SK-N-SH treated with all-trans-retinoic acid at 6 μM for 48 hours (cell line): ENCODE measurements at regions not wholly inside any gene's neighbourhood (a gene's known extent, or its start where the extent isn't known, plus 50 kb on each side); places are given as distances from the start of the nearest gene placed in this dataset.

ENCODE experiments used
- ATAC-seq: fragments of 200-7000 bp; cut with Tn5 transposase; 3 replicates; pipeline ENCODE4 v1.9.1; 2020; ENCODE audit warnings: mild to moderate bottlenecking, moderate library complexity
- ARNTL ChIP-seq: fragments of 450-650 bp; formaldehyde crosslinking; IDR thresholded peaks from 2 replicates; pipeline ENCODE4 v1.5.0; 2020; ENCODE audit warnings: low read depth, mild to moderate bottlenecking, moderate library complexity, borderline replicate concordance
- BACH2 ChIP-seq: fragments of 250-450 bp; sonication (Bioruptor Pico); IDR thresholded peaks from 2 replicates; pipeline ENCODE4 v1.9.0; 2021; ENCODE audit warnings: mild to moderate bottlenecking, borderline replicate concordance
- CSDC2 ChIP-seq: fragments of 250-450 bp; sonication (Bioruptor Pico); IDR thresholded peaks from 2 replicates; pipeline ENCODE4 v1.5.0; 2020; ENCODE audit warnings: mild to moderate bottlenecking, moderate library complexity
- ESRRG ChIP-seq: fragments of 250-450 bp; sonication (Bioruptor Pico); IDR thresholded peaks from 2 replicates; pipeline ENCODE4 v1.6.1; 2021; ENCODE audit warnings: mild to moderate bottlenecking
- GLIS3 ChIP-seq: fragments of 250-450 bp; sonication (Bioruptor Pico); IDR thresholded peaks from 2 replicates; pipeline ENCODE4 v1.5.0; 2020; ENCODE audit warnings: mild to moderate bottlenecking, moderate library complexity
- OSR1 ChIP-seq: fragments of 250-450 bp; sonication (Bioruptor Pico); IDR thresholded peaks from 2 replicates; pipeline ENCODE4 v1.8.0; 2022; ENCODE audit warnings: moderate library complexity, mild to moderate bottlenecking, inconsistent platforms
- PATZ1 ChIP-seq: fragments of 250-450 bp; sonication (Bioruptor Pico); IDR thresholded peaks from 2 replicates; pipeline ENCODE4 v1.8.0; 2020; ENCODE audit warnings: mild to moderate bottlenecking, moderate library complexity, borderline replicate concordance
- PPARA ChIP-seq: fragments of 250-450 bp; sonication (Bioruptor Pico); IDR thresholded peaks from 2 replicates; pipeline ENCODE4 v1.5.0; 2020; ENCODE audit warnings: mild to moderate bottlenecking, borderline replicate concordance
- RARB ChIP-seq: fragments of 250-450 bp; sonication (Bioruptor Pico); IDR thresholded peaks from 2 replicates; pipeline ENCODE4 v1.8.0; 2021; ENCODE audit warnings: mild to moderate bottlenecking, moderate library complexity
- SNAI2 ChIP-seq: fragments of 250-450 bp; sonication (Bioruptor Pico); IDR thresholded peaks from 2 replicates; pipeline ENCODE4 v1.5.0; 2020; ENCODE audit warnings: mild to moderate bottlenecking, moderate library complexity
- TCF4 ChIP-seq: fragments of 250-450 bp; sonication (Bioruptor Pico); IDR thresholded peaks from 2 replicates; pipeline ENCODE4 v1.8.0; 2021; ENCODE audit warnings: mild to moderate bottlenecking, moderate library complexity, borderline replicate concordance
- TOX ChIP-seq: fragments of 250-450 bp; sonication (Bioruptor Pico); IDR thresholded peaks from 2 replicates; pipeline ENCODE4 v1.8.0; 2021; ENCODE audit warnings: mild to moderate bottlenecking, moderate library complexity, borderline replicate concordance
- TSHZ2 ChIP-seq: fragments of 250-450 bp; sonication (Bioruptor Pico); IDR thresholded peaks from 2 replicates; pipeline ENCODE4 v1.5.0; 2020; ENCODE audit warnings: mild to moderate bottlenecking, moderate library complexity
- ZC3H10 ChIP-seq: fragments of 250-450 bp; sonication (Bioruptor Pico); IDR thresholded peaks from 2 replicates; pipeline ENCODE4 v1.5.1; 2021; ENCODE audit warnings: mild to moderate bottlenecking, moderate library complexity
- ZFP3 ChIP-seq: fragments of 250-450 bp; sonication (Bioruptor Pico); IDR thresholded peaks from 2 replicates; pipeline ENCODE4 v1.5.0; 2020; ENCODE audit warnings: mild to moderate bottlenecking, moderate library complexity
- ZFP30 ChIP-seq: fragments of 450-650 bp; formaldehyde crosslinking; IDR thresholded peaks from 2 replicates; pipeline ENCODE4 v1.5.0; 2022; ENCODE audit warnings: mild to moderate bottlenecking, moderate library complexity
- ZNF565 ChIP-seq: fragments of 450-650 bp; formaldehyde crosslinking; conservative IDR thresholded peaks from 2 replicates; pipeline ENCODE4 v1.5.0; 2020; ENCODE audit warnings: low read depth, mild to moderate bottlenecking, moderate library complexity
- ZNF70 ChIP-seq: fragments of 450-650 bp; formaldehyde crosslinking; IDR thresholded peaks from 2 replicates; pipeline ENCODE4 v1.5.0; 2020; ENCODE audit warnings: mild to moderate bottlenecking, moderate library complexity
- ZNF8 ChIP-seq: fragments of 450-650 bp; formaldehyde crosslinking; IDR thresholded peaks from 2 replicates; pipeline ENCODE4 v1.5.0; 2020; ENCODE audit warnings: mild to moderate bottlenecking, moderate library complexity
- TF ChIP-seq, protein P1 (sequence below): fragments of 250-450 bp; sonication (Bioruptor Pico); IDR thresholded peaks from 2 replicates; pipeline ENCODE4 v1.5.1; 2020; ENCODE audit warnings: low read depth, mild to moderate bottlenecking, moderate library complexity

DNA sequence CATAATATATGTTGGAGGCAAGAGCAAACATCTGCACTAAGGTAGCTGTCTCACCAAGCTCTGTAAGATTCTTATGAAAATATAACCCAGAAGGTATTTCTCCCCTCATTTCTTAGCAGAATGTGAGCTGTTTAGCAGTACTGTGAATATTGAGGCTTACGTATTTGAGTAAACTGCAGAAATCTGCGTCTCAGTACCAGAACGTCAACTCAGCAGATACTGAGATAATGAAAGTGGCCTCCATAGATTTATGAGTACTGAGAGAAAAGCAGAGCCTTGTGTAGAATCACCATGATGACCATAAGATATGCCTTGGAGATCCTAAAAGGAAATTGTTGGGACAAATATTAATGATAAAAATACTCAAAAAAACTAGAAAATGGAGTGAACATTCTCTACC, 296.7 kb upstream of the TECRL start:
- no peak for ATAC-seq
- no peak for TF ChIP-seq ARNTL (CRISPR knock-in tag)
- no peak for TF ChIP-seq ZNF565
- no peak for TF ChIP-seq ESRRG (CRISPR knock-in tag)
- no peak for TF ChIP-seq RARB (CRISPR knock-in tag)
- no peak for TF ChIP-seq OSR1
- TF ChIP-seq ZFP3: no peak
- no peak for TF ChIP-seq TSHZ2
- TF ChIP-seq SNAI2: no peak
- TF ChIP-seq PPARA (CRISPR knock-in tag): no peak
- TF ChIP-seq TCF4 (CRISPR knock-in tag): no peak
- no peak for TF ChIP-seq BACH2 (CRISPR knock-in tag)
- TF ChIP-seq, protein P1, sequence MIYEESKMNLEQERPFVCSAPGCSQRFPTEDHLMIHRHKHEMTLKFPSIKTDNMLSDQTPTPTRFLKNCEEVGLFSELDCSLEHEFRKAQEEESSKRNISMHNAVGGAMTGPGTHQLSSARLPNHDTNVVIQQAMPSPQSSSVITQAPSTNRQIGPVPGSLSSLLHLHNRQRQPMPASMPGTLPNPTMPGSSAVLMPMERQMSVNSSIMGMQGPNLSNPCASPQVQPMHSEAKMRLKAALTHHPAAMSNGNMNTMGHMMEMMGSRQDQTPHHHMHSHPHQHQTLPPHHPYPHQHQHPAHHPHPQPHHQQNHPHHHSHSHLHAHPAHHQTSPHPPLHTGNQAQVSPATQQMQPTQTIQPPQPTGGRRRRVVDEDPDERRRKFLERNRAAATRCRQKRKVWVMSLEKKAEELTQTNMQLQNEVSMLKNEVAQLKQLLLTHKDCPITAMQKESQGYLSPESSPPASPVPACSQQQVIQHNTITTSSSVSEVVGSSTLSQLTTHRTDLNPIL (CRISPR knock-in tag): no peak
- no peak for TF ChIP-seq ZNF8

DNA sequence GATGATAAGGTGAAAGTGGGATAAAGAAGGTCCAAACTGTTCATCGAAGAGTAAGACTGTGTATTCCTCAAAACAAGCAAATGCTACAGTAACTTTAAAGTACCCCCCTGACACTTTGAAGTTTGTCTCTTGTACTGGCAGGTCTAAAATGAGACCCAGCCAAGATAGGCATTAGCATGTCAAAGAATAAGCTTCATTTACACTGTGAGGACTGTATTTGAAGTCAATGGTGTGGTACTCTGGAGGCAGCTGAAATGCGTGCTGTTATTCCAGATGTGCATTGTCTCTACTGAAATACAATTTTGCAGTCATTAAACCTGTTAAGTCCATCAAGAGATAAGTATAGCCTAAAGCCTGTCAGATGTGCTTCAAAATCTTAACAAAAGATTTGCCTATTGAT, 288.9 kb upstream of the TECRL start:
- ATAC-seq: no peak
- TF ChIP-seq CSDC2 (CRISPR knock-in tag) (no peak), ESRRG (CRISPR knock-in tag) (no peak), GLIS3 (CRISPR knock-in tag) (no peak), OSR1 (no peak), RARB (CRISPR knock-in tag) (no peak)

DNA sequence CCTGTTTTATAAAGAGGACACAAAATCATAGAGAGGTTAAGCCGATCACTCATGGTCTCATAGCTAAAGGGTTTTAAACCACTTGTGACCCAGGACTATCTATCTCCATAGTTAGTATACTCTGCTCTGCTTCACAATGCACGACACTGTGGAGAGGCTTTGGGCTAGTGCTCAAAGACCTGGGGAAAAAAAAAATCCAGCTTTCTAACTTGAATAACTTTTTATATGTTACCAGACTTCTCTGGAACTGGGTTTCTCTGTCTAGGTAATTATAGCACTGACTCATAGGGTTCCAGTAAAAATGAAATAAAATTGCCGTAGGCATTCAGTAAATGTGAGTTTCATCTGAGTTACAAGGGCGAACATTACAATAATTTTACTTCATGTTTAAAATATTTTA, 273.7 kb upstream of the TECRL start:
- TF ChIP-seq ZNF70 (CRISPR knock-in tag) (no peak), ARNTL (CRISPR knock-in tag) (no peak), PPARA (CRISPR knock-in tag) (no peak), RARB (CRISPR knock-in tag) (no peak), TSHZ2 (no peak), ZFP30 (CRISPR knock-in tag) (no peak), ZNF8 (no peak), TOX (CRISPR knock-in tag) (no peak), OSR1 (no peak), ZC3H10 (CRISPR knock-in tag) (no peak), SNAI2 (no peak), BACH2 (CRISPR knock-in tag) (no peak), GLIS3 (CRISPR knock-in tag) (no peak), ZNF565 (no peak), CSDC2 (CRISPR knock-in tag) (no peak), PATZ1 (CRISPR knock-in tag) (no peak), ESRRG (CRISPR knock-in tag) (no peak)
- TF ChIP-seq, protein P1 (CRISPR knock-in tag): no peak

More for the DNA sequence above, 273.7 kb upstream of the TECRL start:
- ATAC-seq: no peak
